Endodermal cell (in vitro differentiated cells): ENCODE measurements at regions not wholly inside any gene's neighbourhood (a gene's known extent, or its start where the extent isn't known, plus 50 kb on each side); places are given as distances from the start of the nearest gene placed in this dataset.

Experiments used
- DNase-seq: peaks from one replicate; pipeline ENCODE4 v3.0.0-alpha.2; 2017
- H3K27ac ChIP-seq: 2 replicates; pipeline ENCODE4 v1.5.1; 2013; ENCODE audit warnings: mild to moderate bottlenecking, low read depth, low read length, moderate library complexity
- H3K27me3 ChIP-seq: 2 replicates; pipeline ENCODE4 v1.6.1; 2013; ENCODE audit warnings: mild to moderate bottlenecking, low read length, moderate library complexity; ENCODE audit not compliant: insufficient read depth, control insufficient read depth, poor library complexity, severe bottlenecking
- H3K36me3 ChIP-seq: 2 replicates; pipeline ENCODE4 v1.7.0; 2013; ENCODE audit warnings: mild to moderate bottlenecking, low read length, moderate library complexity; ENCODE audit not compliant: control insufficient read depth, insufficient read depth
- H3K4me1 ChIP-seq: one replicate; pipeline ENCODE4 v1.7.0; 2013; ENCODE audit warnings: low read length; ENCODE audit not compliant: control insufficient read depth, insufficient read depth
- H3K4me3 ChIP-seq: 2 replicates; pipeline ENCODE4 v1.5.1; 2013; ENCODE audit warnings: mild to moderate bottlenecking, low read length, moderate library complexity
- H3K9ac ChIP-seq: 2 replicates; pipeline ENCODE4 v1.6.1; 2013; ENCODE audit warnings: mild to moderate bottlenecking, low read length, moderate library complexity; ENCODE audit not compliant: poor library complexity, severe bottlenecking; ENCODE audit errors: extremely low read depth
- H3K9me3 ChIP-seq: 2 replicates; pipeline ENCODE4 v1.6.1; 2013; ENCODE audit warnings: mild to moderate bottlenecking, low read length, moderate library complexity; ENCODE audit not compliant: control insufficient read depth
- H3K27ac Mint-ChIP-seq: 2 replicates; pipeline ENCODE4 v1.8.0; 2020; ENCODE audit warnings: mixed read lengths
- H3K27me3 Mint-ChIP-seq: 2 replicates; pipeline ENCODE4 v1.8.0; 2021; ENCODE audit warnings: mild to moderate bottlenecking, mixed read lengths; ENCODE audit not compliant: insufficient read depth
- H3K36me3 Mint-ChIP-seq: 2 replicates; pipeline ENCODE4 v1.8.0; 2020; ENCODE audit warnings: low read depth, mixed read lengths
- H3K4me1 Mint-ChIP-seq: 2 replicates; pipeline ENCODE4 v1.8.0; 2020; ENCODE audit warnings: mixed read lengths
- H3K4me3 Mint-ChIP-seq: 2 replicates; pipeline ENCODE4 v1.8.0; 2020; ENCODE audit warnings: mild to moderate bottlenecking, moderate library complexity, mixed read lengths
- H3K9me3 Mint-ChIP-seq: 2 replicates; pipeline ENCODE4 v1.8.0; 2020; ENCODE audit warnings: mild to moderate bottlenecking, mixed read lengths
- WGBS, 2 experiments: methylation state at CpG; one replicate each; pipeline versions ENCODE4 v1.1.5 to v1.1.7; 2013; ENCODE audit warnings: missing lambda C conversion rate in 2 of 2, mixed read lengths in 1 of 2; ENCODE audit not compliant: insufficient coverage in 1 of 2, insufficient read length in 1 of 2; 5-methylcytosine and 5-hydroxymethylcytosine counted together
- TF ChIP-seq, protein P1 (sequence below): fragments of 200-600 bp; sonication (generic); conservative IDR thresholded peaks from 2 replicates; pipeline ENCODE4 v1.5.0; 2021; ENCODE audit warnings: antibody characterized with exemption, mild to moderate bottlenecking

DNA sequence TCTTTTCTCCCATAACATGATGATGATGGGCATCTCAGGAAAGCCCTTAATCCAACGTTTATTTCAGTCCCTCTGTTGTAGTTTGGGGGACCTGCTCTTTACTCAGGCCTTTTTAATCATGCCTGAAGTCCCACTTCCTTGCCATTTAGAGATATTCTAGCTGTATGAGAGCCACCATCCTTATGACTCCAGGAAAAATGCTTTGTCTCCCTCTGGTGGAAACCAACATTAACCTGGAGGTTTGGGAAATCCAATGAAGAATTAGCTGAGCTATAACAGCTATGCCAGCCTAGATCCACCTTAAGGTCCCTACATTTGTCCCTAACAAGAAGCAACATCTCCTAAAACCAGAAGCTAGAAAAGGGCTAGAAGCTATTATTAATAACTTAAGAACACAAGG lies 1399.1 kb downstream of the LRFN5 start:
- no peaks in the 10 kb centered on the region for H3K27me3 Mint-ChIP-seq
- no peaks in the 10 kb centered on the region for H3K36me3 Mint-ChIP-seq
- no peaks in the 10 kb centered on the region for H3K36me3 ChIP-seq
- no peak overlapping the region for H3K4me3 ChIP-seq
- no peak overlapping the region for H3K9ac ChIP-seq
- TF ChIP-seq, protein P1, sequence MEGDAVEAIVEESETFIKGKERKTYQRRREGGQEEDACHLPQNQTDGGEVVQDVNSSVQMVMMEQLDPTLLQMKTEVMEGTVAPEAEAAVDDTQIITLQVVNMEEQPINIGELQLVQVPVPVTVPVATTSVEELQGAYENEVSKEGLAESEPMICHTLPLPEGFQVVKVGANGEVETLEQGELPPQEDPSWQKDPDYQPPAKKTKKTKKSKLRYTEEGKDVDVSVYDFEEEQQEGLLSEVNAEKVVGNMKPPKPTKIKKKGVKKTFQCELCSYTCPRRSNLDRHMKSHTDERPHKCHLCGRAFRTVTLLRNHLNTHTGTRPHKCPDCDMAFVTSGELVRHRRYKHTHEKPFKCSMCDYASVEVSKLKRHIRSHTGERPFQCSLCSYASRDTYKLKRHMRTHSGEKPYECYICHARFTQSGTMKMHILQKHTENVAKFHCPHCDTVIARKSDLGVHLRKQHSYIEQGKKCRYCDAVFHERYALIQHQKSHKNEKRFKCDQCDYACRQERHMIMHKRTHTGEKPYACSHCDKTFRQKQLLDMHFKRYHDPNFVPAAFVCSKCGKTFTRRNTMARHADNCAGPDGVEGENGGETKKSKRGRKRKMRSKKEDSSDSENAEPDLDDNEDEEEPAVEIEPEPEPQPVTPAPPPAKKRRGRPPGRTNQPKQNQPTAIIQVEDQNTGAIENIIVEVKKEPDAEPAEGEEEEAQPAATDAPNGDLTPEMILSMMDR, result peak; percentile 55
- peaks cover 66% of the 10 kb centered on the region for H3K9me3 ChIP-seq
- DNase-seq, result no peak
- no peak overlapping the region for H3K27ac Mint-ChIP-seq
- no peak overlapping the region for H3K27ac ChIP-seq
- H3K9me3 Mint-ChIP-seq, result peaks cover 68% of the 10 kb centered on the region
- 68% methylated on average over 1 of the region's 1 CpG; no CpG with 5 or more reads in 1 of the 2 experiments for WGBS, 2 experiments
- H3K4me1 ChIP-seq, result no peaks in the 10 kb centered on the region
- no peaks in the 10 kb centered on the region for H3K27me3 ChIP-seq
- H3K4me1 Mint-ChIP-seq, result no peaks in the 10 kb centered on the region
- H3K4me3 Mint-ChIP-seq, result no peak overlapping the region

DNA sequence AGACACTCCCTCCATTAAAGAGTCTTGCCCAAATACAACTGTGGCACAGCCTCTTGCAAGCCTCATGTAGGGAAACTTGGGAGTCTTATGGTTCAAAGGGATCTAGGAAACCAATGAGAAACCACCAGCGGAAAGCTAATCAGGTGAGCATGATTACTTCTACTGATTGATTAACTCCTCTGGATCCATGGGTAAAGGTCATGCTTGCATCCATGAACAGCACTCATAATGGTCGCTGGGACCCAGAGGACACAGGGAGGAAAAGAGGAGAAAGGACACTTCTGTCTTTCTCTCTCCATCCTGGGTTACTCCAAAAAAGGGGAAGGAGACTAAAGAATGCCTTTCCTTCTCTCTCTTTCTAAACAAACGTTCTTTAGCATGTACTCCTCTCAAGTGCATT lies 1397.2 kb downstream of the LRFN5 start:
- peaks cover 57% of the 10 kb centered on the region for H3K9me3 ChIP-seq
- WGBS, 2 experiments, result 89 to 100% methylated on average over 1 to 3 of the region's 3 CpGs
- H3K4me3 ChIP-seq, result peak overlapping the region; percentile 54
- no peaks in the 10 kb centered on the region for H3K36me3 ChIP-seq
- H3K27ac Mint-ChIP-seq, result no peak overlapping the region
- DNase-seq, result no peak
- TF ChIP-seq, protein P1, result no peak
- H3K27me3 ChIP-seq, result no peaks in the 10 kb centered on the region
- no peak overlapping the region for H3K27ac ChIP-seq
- H3K4me1 Mint-ChIP-seq, result no peaks in the 10 kb centered on the region
- H3K9me3 Mint-ChIP-seq, result peaks cover 69% of the 10 kb centered on the region
- H3K36me3 Mint-ChIP-seq, result no peaks in the 10 kb centered on the region
- H3K4me1 ChIP-seq, result no peaks in the 10 kb centered on the region
- no peak overlapping the region for H3K4me3 Mint-ChIP-seq
- H3K9ac ChIP-seq, result no peak overlapping the region
- H3K27me3 Mint-ChIP-seq, result no peaks in the 10 kb centered on the region

- H3K27ac Mint-ChIP-seq, result no peak overlapping the region
These were observed 1395.1 kb downstream of the LRFN5 start for GRCh38 chr14:43001731-43002130.

More at GRCh38 chr14:43001731-43002130, 1395.1 kb downstream of the LRFN5 start:
- Histone ChIP-seq H3K4me1 (no peaks in the 10 kb centered on the region), H3K36me3 (no peaks in the 10 kb centered on the region), H3K27ac (no peak overlapping the region), H3K4me3 (no peak overlapping the region), H3K9ac (no peak overlapping the region), H3K27me3 (no peaks in the 10 kb centered on the region), H3K9me3 (peaks cover 50% of the 10 kb centered on the region)
- no peak overlapping the region for H3K4me3 Mint-ChIP-seq
- DNase-seq, result no peak
- H3K9me3 Mint-ChIP-seq, result peaks cover 60% of the 10 kb centered on the region
- WGBS, 2 experiments, result 83 to 96% methylated on average over 3 of the region's 3 CpGs
- TF ChIP-seq, protein P1, result no peak
- H3K4me1 Mint-ChIP-seq, result no peaks in the 10 kb centered on the region
- H3K36me3 Mint-ChIP-seq, result no peaks in the 10 kb centered on the region
- H3K27me3 Mint-ChIP-seq, result no peaks in the 10 kb centered on the region
